ENCODE measurements at regions not wholly inside any gene's neighbourhood (a gene's known extent, or its start where the extent isn't known, plus 50 kb on each side); places are given as distances from the start of the nearest gene placed in this dataset.

DNA sequence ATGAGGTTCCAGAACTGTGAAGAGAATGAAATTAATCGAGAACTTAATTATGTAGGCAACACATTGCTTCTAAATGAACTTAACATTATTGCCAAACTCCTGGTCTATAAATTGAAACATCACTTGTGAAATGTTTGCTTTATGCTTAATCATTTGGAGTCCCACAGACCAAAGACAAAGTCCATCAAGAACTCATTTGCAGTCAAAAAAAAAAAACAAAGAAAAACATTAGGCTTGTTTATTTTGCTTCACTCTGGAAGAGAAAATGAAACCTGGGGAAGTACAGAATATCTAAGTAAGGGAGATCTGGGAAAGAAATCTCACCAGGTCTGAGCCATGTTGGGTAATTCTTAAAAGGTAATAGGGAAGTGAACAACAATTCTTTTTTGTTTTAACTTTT is 1363.5 kb upstream of the DDX18 start:
- POLR2A ChIA-PET, result no interaction called here
- Histone ChIP-seq H3K27ac (ENCODE audit: extremely low read depth, low read depth, low read length) (no peak overlapping the region), H3K4me3 (ENCODE audit: low read depth, low read length) (no peak overlapping the region), H3K4me1 (ENCODE audit: control insufficient read depth, insufficient read depth, low read length) (no peaks in the 10 kb centered on the region), H3K9me3 (ENCODE audit: control insufficient read depth, insufficient read depth, low read depth, low read length) (no peaks in the 10 kb centered on the region), H3K36me3 (ENCODE audit: control insufficient read depth in 2 of 2, insufficient read depth in 1 of 2, low read length in 2 of 2) (no peaks in the 10 kb centered on the region)
- CTCF ChIA-PET, result no interaction called here
- TF ChIP-seq ZNF48 (tag by site-specific recombination; IDR thresholded peaks at IDR 0.05), result no peak
- TF ChIP-seq ZNF184 (tag by site-specific recombination; IDR thresholded peaks at IDR 0.05), result no peak
- no peak for TF ChIP-seq PRDM1 (tag by site-specific recombination; IDR thresholded peaks at IDR 0.05)
- TF ChIP-seq ZNF521 (tag by site-specific recombination; IDR thresholded peaks at IDR 0.05), result no peak
- TF ChIP-seq YY2 (tag by site-specific recombination; IDR thresholded peaks at IDR 0.05), result no peak
- TF ChIP-seq ZFHX2 (tag by site-specific recombination; conservative IDR thresholded peaks at IDR 0.05), result no peak
- TF ChIP-seq, protein P1, sequence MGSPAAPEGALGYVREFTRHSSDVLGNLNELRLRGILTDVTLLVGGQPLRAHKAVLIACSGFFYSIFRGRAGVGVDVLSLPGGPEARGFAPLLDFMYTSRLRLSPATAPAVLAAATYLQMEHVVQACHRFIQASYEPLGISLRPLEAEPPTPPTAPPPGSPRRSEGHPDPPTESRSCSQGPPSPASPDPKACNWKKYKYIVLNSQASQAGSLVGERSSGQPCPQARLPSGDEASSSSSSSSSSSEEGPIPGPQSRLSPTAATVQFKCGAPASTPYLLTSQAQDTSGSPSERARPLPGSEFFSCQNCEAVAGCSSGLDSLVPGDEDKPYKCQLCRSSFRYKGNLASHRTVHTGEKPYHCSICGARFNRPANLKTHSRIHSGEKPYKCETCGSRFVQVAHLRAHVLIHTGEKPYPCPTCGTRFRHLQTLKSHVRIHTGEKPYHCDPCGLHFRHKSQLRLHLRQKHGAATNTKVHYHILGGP (tag by site-specific recombination; IDR thresholded peaks at IDR 0.05), result no peak
- TF ChIP-seq KLF16 (tag by site-specific recombination; IDR thresholded peaks at IDR 0.05), result no peak
- no peak for TF ChIP-seq KLF17 (tag by site-specific recombination; IDR thresholded peaks at IDR 0.05)
- no peak for TF ChIP-seq ZNF133 (tag by site-specific recombination; IDR thresholded peaks at IDR 0.05)
- TF ChIP-seq, protein P2, sequence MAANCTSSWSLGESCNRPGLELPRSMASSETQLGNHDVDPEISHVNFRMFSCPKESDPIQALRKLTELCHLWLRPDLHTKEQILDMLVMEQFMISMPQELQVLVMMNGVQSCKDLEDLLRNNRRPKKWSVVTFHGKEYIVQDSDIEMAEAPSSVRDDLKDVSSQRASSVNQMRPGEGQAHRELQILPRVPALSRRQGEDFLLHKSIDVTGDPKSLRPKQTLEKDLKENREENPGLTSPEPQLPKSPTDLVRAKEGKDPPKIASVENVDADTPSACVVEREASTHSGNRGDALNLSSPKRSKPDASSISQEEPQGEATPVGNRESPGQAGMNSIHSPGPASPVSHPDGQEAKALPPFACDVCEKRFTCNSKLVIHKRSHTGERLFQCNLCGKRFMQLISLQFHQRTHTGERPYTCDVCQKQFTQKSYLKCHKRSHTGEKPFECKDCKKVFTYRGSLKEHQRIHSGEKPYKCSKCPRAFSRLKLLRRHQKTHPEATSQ (tag by site-specific recombination; IDR thresholded peaks at IDR 0.05), result no peak
- TF ChIP-seq KLF10 (tag by site-specific recombination; IDR thresholded peaks at IDR 0.05), result no peak
- TF ChIP-seq ZNF785 (tag by site-specific recombination; IDR thresholded peaks at IDR 0.05), result no peak
- no peak for TF ChIP-seq ZNF155 (tag by site-specific recombination; IDR thresholded peaks at IDR 0.05)
- no peak for TF ChIP-seq ZNF837 (tag by site-specific recombination; IDR thresholded peaks at IDR 0.05)
- TF ChIP-seq ZNF558 (tag by site-specific recombination; IDR thresholded peaks at IDR 0.05), result no peak
- no peak for TF ChIP-seq ZNF302 (tag by site-specific recombination; IDR thresholded peaks at IDR 0.05; ENCODE audit: low read depth)
- TF ChIP-seq ZNF394 (tag by site-specific recombination; IDR thresholded peaks at IDR 0.05; ENCODE audit: borderline replicate concordance), result no peak
- TF ChIP-seq, protein P3, sequence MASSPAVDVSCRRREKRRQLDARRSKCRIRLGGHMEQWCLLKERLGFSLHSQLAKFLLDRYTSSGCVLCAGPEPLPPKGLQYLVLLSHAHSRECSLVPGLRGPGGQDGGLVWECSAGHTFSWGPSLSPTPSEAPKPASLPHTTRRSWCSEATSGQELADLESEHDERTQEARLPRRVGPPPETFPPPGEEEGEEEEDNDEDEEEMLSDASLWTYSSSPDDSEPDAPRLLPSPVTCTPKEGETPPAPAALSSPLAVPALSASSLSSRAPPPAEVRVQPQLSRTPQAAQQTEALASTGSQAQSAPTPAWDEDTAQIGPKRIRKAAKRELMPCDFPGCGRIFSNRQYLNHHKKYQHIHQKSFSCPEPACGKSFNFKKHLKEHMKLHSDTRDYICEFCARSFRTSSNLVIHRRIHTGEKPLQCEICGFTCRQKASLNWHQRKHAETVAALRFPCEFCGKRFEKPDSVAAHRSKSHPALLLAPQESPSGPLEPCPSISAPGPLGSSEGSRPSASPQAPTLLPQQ (tag by site-specific recombination; IDR thresholded peaks at IDR 0.05), result no peak

DNA sequence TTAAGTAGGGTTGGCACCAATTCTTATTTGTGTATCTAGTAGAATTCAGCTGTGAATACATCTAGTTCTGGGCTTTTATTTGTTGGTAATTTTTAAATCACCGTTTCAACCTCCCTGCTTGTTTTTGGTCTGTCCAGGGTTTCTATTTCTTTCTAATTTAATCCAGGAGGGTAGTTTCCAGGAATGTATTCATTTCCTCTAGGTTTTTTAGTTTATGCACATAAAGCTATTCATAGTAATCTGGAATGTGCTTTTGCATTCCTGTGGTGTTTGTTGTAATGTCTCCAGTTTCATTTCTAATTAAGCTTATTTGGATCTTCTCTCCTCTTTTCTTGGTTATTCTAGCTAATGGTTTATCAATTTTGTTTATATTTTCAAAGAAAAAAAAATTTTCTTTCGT is 1361.8 kb upstream of the DDX18 start:
- CTCF ChIA-PET, result no interaction called here

More for the DNA sequence above, 1361.8 kb upstream of the DDX18 start:
- H3K36me3 ChIP-seq (ENCODE audit: control insufficient read depth in 2 of 2, insufficient read depth in 1 of 2, low read length in 2 of 2), result no peaks in the 10 kb centered on the region
- POLR2A ChIA-PET, result no interaction called here
- no peaks in the 10 kb centered on the region for H3K9me3 ChIP-seq (ENCODE audit: control insufficient read depth, insufficient read depth, low read depth, low read length)
- H3K4me1 ChIP-seq (ENCODE audit: control insufficient read depth, insufficient read depth, low read length), result no peaks in the 10 kb centered on the region
- H3K4me3 ChIP-seq (ENCODE audit: low read depth, low read length), result no peak overlapping the region
- TF ChIP-seq ZNF549 (tag by site-specific recombination; IDR thresholded peaks at IDR 0.05) (no peak), ZNF132 (tag by site-specific recombination; IDR thresholded peaks at IDR 0.05; ENCODE audit: borderline replicate concordance) (no peak), ZNF248 (tag by site-specific recombination; IDR thresholded peaks at IDR 0.05) (no peak), ZNF16 (tag by site-specific recombination; IDR thresholded peaks at IDR 0.05; ENCODE audit: low read depth) (no peak), PRDM6 (tag by site-specific recombination; IDR thresholded peaks at IDR 0.05) (no peak)
- no peak overlapping the region for H3K27ac ChIP-seq (ENCODE audit: extremely low read depth, low read depth, low read length)

Measured in HEK293 (cell line).